ENCODE measurements at regions not wholly inside any gene's neighbourhood (a gene's known extent, or its start where the extent isn't known, plus 50 kb on each side); places are given as distances from the start of the nearest gene placed in this dataset.

GRCh38 chr11:95680169-95680929 is 109.2 kb downstream of the FAM76B start:
- peak overlapping the region; percentile 66 for H3K27ac Mint-ChIP-seq
- H3K9me3 Mint-ChIP-seq = no peaks in the 10 kb centered on the region
- H3K4me3 Mint-ChIP-seq = peak overlapping the region; percentile 40
- H3K4me1 Mint-ChIP-seq (ENCODE audit: low read depth) = peaks cover 95% of the 10 kb centered on the region
- peaks cover 6% of the 10 kb centered on the region for H3K36me3 Mint-ChIP-seq (ENCODE audit: low read depth)
- no peaks in the 10 kb centered on the region for H3K27me3 Mint-ChIP-seq

- Mint-ChIP-seq H3K27me3 (no peaks in the 10 kb centered on the region), H3K36me3 (ENCODE audit: low read depth) (peaks cover 6% of the 10 kb centered on the region), H3K27ac (no peak overlapping the region), H3K4me1 (ENCODE audit: low read depth) (peaks cover 95% of the 10 kb centered on the region), H3K9me3 (no peaks in the 10 kb centered on the region), H3K4me3 (no peak overlapping the region)
These were observed 110.6 kb downstream of the FAM76B start for GRCh38 chr11:95678988-95679387.

GRCh38 chr11:95676308-95676707 is 113.3 kb downstream of the FAM76B start:
- peaks cover 6% of the 10 kb centered on the region for H3K36me3 Mint-ChIP-seq (ENCODE audit: low read depth)
- H3K27me3 Mint-ChIP-seq = no peaks in the 10 kb centered on the region
- peak overlapping the region; percentile 85 for H3K27ac Mint-ChIP-seq
- peak overlapping the region; percentile 14 for H3K4me3 Mint-ChIP-seq
- no peaks in the 10 kb centered on the region for H3K9me3 Mint-ChIP-seq
- H3K4me1 Mint-ChIP-seq (ENCODE audit: low read depth) = peaks cover 82% of the 10 kb centered on the region

- Mint-ChIP-seq H3K4me3 (no peak overlapping the region), H3K27me3 (no peaks in the 10 kb centered on the region), H3K27ac (peak overlapping the region; percentile 85), H3K9me3 (no peaks in the 10 kb centered on the region), H3K4me1 (ENCODE audit: low read depth) (peaks cover 75% of the 10 kb centered on the region), H3K36me3 (ENCODE audit: low read depth) (peaks cover 6% of the 10 kb centered on the region)
These were observed 114.0 kb downstream of the FAM76B start for GRCh38 chr11:95675585-95675984.

- Mint-ChIP-seq H3K4me3 (peak overlapping the region; percentile 24), H3K27me3 (no peaks in the 10 kb centered on the region), H3K36me3 (ENCODE audit: low read depth) (peaks cover 6% of the 10 kb centered on the region), H3K9me3 (no peaks in the 10 kb centered on the region), H3K27ac (peak overlapping the region; percentile 85), H3K4me1 (ENCODE audit: low read depth) (peaks cover 67% of the 10 kb centered on the region)
These were observed 114.8 kb downstream of the FAM76B start for GRCh38 chr11:95674657-95675358.

- Mint-ChIP-seq H3K9me3 (peaks cover 6% of the 10 kb centered on the region), H3K36me3 (ENCODE audit: low read depth) (peaks cover 4% of the 10 kb centered on the region), H3K27me3 (no peaks in the 10 kb centered on the region), H3K4me1 (ENCODE audit: low read depth) (peaks cover 41% of the 10 kb centered on the region), H3K4me3 (no peak overlapping the region), H3K27ac (peak overlapping the region; percentile 12)
These were observed 117.8 kb downstream of the FAM76B start for GRCh38 chr11:95671768-95672167.

GRCh38 chr11:95668131-95668530 is 121.5 kb downstream of the FAM76B start:
- no peak overlapping the region for H3K27ac Mint-ChIP-seq
- H3K4me3 Mint-ChIP-seq = no peak overlapping the region
- no peaks in the 10 kb centered on the region for H3K27me3 Mint-ChIP-seq
- no peaks in the 10 kb centered on the region for H3K36me3 Mint-ChIP-seq (ENCODE audit: low read depth)
- peaks cover 9% of the 10 kb centered on the region for H3K4me1 Mint-ChIP-seq (ENCODE audit: low read depth)
- H3K9me3 Mint-ChIP-seq = peaks cover 6% of the 10 kb centered on the region

- no peaks in the 10 kb centered on the region for H3K36me3 Mint-ChIP-seq (ENCODE audit: low read depth)
- H3K27ac Mint-ChIP-seq = peak overlapping the region; percentile 46
- H3K27me3 Mint-ChIP-seq = no peaks in the 10 kb centered on the region
- H3K4me3 Mint-ChIP-seq = no peak overlapping the region
- peaks cover 37% of the 10 kb centered on the region for H3K4me1 Mint-ChIP-seq (ENCODE audit: low read depth)
- no peaks in the 10 kb centered on the region for H3K9me3 Mint-ChIP-seq
These were observed 128.4 kb downstream of the FAM76B start for GRCh38 chr11:95661162-95661561.

- no peaks in the 10 kb centered on the region for H3K9me3 Mint-ChIP-seq
- H3K4me3 Mint-ChIP-seq = no peak overlapping the region
- peaks cover 37% of the 10 kb centered on the region for H3K4me1 Mint-ChIP-seq (ENCODE audit: low read depth)
- no peak overlapping the region for H3K27ac Mint-ChIP-seq
- H3K27me3 Mint-ChIP-seq = no peaks in the 10 kb centered on the region
- H3K36me3 Mint-ChIP-seq (ENCODE audit: low read depth) = no peaks in the 10 kb centered on the region
These were observed 129.5 kb downstream of the FAM76B start for GRCh38 chr11:95660038-95660437.

GRCh38 chr11:95659088-95659487 is 130.5 kb downstream of the FAM76B start:
- Mint-ChIP-seq H3K4me3 (no peak overlapping the region), H3K9me3 (no peaks in the 10 kb centered on the region), H3K36me3 (ENCODE audit: low read depth) (no peaks in the 10 kb centered on the region), H3K27me3 (no peaks in the 10 kb centered on the region), H3K27ac (peak overlapping the region; percentile 59), H3K4me1 (ENCODE audit: low read depth) (peaks cover 37% of the 10 kb centered on the region)

- Mint-ChIP-seq H3K4me1 (ENCODE audit: low read depth) (peaks cover 25% of the 10 kb centered on the region), H3K9me3 (no peaks in the 10 kb centered on the region), H3K4me3 (no peak overlapping the region), H3K27ac (no peak overlapping the region), H3K27me3 (no peaks in the 10 kb centered on the region), H3K36me3 (ENCODE audit: low read depth) (no peaks in the 10 kb centered on the region)
These were observed 134.0 kb downstream of the FAM76B start for GRCh38 chr11:95655536-95655935.

GRCh38 chr11:95653680-95654079 is 135.9 kb downstream of the FAM76B start:
- Mint-ChIP-seq H3K4me1 (ENCODE audit: low read depth) (peaks cover 7% of the 10 kb centered on the region), H3K4me3 (no peak overlapping the region), H3K9me3 (no peaks in the 10 kb centered on the region), H3K36me3 (ENCODE audit: low read depth) (no peaks in the 10 kb centered on the region), H3K27ac (no peak overlapping the region), H3K27me3 (no peaks in the 10 kb centered on the region)

GRCh38 chr11:95653099-95653498 is 136.5 kb downstream of the FAM76B start:
- Mint-ChIP-seq H3K36me3 (ENCODE audit: low read depth) (no peaks in the 10 kb centered on the region), H3K27me3 (no peaks in the 10 kb centered on the region), H3K27ac (no peak overlapping the region), H3K4me3 (no peak overlapping the region), H3K9me3 (no peaks in the 10 kb centered on the region), H3K4me1 (ENCODE audit: low read depth) (peaks cover 4% of the 10 kb centered on the region)

GRCh38 chr11:95652002-95652472 is 137.5 kb downstream of the FAM76B start:
- Mint-ChIP-seq H3K27me3 (no peaks in the 10 kb centered on the region), H3K4me1 (ENCODE audit: low read depth) (no peaks in the 10 kb centered on the region), H3K27ac (no peak overlapping the region), H3K4me3 (no peak overlapping the region), H3K36me3 (ENCODE audit: low read depth) (no peaks in the 10 kb centered on the region), H3K9me3 (no peaks in the 10 kb centered on the region)

- no peak overlapping the region for H3K27ac Mint-ChIP-seq
- H3K27me3 Mint-ChIP-seq = no peaks in the 10 kb centered on the region
- H3K9me3 Mint-ChIP-seq = peaks cover 4% of the 10 kb centered on the region
- H3K4me1 Mint-ChIP-seq (ENCODE audit: low read depth) = no peaks in the 10 kb centered on the region
- no peaks in the 10 kb centered on the region for H3K36me3 Mint-ChIP-seq (ENCODE audit: low read depth)
- no peak overlapping the region for H3K4me3 Mint-ChIP-seq
These were observed 139.3 kb downstream of the FAM76B start for GRCh38 chr11:95650276-95650675.

All from stimulated activated naive CD8-positive, alpha-beta T cell treated with anti-CD3 and anti-CD28 coated beads, Interleukin-15, Interleukin-2, amounts not matched to agents 100 ng/mL and 50 ng/mL, for 24 hours (primary cell).